ENCODE measurements at regions not wholly inside any gene's neighbourhood (a gene's known extent, or its start where the extent isn't known, plus 50 kb on each side); places are given as distances from the start of the nearest gene placed in this dataset.
"Not testable (repeated sequence)": the region's sequence is repeated elsewhere in the genome, so short reads cannot be mapped to it uniquely, and the experiment has no call there.

DNA sequence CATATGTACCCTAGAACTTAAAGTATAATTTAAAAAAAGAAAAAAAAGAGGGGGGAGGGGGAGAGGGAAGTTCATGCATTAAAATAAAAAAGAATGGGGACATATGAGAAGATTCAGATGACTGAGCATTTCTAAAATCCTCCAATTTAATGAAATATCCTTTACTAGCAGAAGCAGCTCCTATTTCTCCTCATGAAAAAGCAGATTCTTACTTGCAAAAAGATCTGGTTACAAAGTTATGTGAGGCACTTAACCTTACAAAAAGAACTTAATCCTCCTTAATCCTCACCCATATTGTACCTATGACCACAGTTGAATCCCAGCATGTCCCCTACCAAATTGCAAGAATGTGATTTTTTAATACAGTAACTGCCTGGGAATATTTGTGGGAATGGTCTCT is 298.5 kb downstream of the SRGAP2C start:
- Histone ChIP-seq H3K4me3 (ENCODE audit: low read depth, low read length) (no peak overlapping the region), H3K36me3 (ENCODE audit: control insufficient read depth, insufficient read depth, low read length) (no peaks in the 10 kb centered on the region), H3K27me3 (ENCODE audit: control insufficient read depth, insufficient read depth, low read length) (no peaks in the 10 kb centered on the region)
- no peak for DNase-seq (ENCODE audit: low read depth)
- TF ChIP-seq, protein P1, sequence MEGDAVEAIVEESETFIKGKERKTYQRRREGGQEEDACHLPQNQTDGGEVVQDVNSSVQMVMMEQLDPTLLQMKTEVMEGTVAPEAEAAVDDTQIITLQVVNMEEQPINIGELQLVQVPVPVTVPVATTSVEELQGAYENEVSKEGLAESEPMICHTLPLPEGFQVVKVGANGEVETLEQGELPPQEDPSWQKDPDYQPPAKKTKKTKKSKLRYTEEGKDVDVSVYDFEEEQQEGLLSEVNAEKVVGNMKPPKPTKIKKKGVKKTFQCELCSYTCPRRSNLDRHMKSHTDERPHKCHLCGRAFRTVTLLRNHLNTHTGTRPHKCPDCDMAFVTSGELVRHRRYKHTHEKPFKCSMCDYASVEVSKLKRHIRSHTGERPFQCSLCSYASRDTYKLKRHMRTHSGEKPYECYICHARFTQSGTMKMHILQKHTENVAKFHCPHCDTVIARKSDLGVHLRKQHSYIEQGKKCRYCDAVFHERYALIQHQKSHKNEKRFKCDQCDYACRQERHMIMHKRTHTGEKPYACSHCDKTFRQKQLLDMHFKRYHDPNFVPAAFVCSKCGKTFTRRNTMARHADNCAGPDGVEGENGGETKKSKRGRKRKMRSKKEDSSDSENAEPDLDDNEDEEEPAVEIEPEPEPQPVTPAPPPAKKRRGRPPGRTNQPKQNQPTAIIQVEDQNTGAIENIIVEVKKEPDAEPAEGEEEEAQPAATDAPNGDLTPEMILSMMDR (IDR thresholded peaks at IDR 0.05; ENCODE audit: insufficient read depth, low read length, poor library complexity, severe bottlenecking) = no peak

DNA sequence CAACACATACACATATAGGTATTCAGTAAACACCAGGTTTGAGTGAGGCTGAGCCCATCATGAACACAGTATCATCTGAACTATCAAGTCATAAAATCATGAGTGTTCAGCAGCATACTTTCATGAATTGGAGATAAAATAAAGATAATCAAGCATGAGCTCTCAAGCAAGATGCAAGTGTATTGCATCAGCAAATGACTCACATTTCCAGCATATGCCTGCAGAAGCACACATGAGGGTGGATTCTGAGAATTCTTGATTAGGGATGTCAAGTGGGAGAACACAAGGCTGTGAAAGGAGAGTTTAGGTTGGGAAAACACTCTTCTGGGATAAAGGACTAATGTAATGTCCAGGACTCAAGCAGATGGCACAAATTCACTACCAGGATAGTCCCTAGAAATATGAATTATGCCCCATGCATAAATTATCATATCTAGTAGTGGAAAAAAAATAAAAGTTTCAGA is 299.2 kb downstream of the SRGAP2C start:
- Histone ChIP-seq H3K27me3 (ENCODE audit: control insufficient read depth, insufficient read depth, low read length) (no peaks in the 10 kb centered on the region), H3K36me3 (ENCODE audit: control insufficient read depth, insufficient read depth, low read length) (no peaks in the 10 kb centered on the region), H3K4me3 (ENCODE audit: low read depth, low read length) (no peak overlapping the region)
- TF ChIP-seq, protein P1 (IDR thresholded peaks at IDR 0.05; ENCODE audit: insufficient read depth, low read length, poor library complexity, severe bottlenecking) = no peak
- DNase-seq (ENCODE audit: low read depth) = peak; percentile 66

DNA sequence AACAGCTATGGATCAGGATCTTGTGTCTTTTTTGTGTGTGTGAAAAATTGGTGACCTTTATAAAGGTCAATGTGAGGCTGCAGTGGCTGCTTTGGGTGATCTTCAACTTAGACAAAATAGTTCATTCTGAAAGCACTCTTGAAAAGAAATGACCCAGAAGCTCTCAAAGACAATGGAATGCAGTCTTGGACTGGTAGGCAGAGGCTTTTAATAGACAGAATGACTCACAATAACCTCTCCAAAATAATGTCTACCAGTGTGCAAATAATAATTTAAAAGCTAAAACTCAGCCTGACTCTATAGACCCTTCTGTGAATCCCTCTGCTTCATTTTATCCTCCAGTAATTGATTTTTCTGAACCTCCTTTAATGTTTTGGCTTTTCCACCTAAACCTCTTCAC is 310.0 kb downstream of the SRGAP2C start:
- not testable (repeated sequence) for H3K36me3 ChIP-seq (ENCODE audit: control insufficient read depth, insufficient read depth, low read length); H3K27me3 ChIP-seq (ENCODE audit: control insufficient read depth, insufficient read depth, low read length); DNase-seq (ENCODE audit: low read depth); H3K4me3 ChIP-seq (ENCODE audit: low read depth, low read length)

DNA sequence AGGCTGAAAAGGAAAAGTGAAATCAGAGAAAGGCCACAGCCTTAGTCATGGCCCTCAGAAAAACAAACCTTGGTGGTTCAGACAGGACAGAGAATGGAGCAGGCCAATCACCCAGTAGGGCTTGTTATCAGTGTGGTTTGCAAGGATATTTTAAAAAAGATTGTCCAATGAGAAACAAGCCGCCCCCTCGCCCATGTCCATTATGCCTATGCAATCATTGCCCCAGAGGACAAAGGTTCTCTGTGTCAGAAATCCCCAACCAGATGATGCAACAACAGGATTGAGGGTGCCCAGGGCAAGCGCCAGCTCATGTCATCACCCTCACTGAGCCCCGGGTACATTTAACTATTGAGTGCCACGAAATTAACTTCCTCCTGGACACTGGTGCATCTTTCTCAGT is 326.7 kb downstream of the SRGAP2C start:
- not testable (repeated sequence) for H3K4me3 ChIP-seq (ENCODE audit: low read depth, low read length)

DNA sequence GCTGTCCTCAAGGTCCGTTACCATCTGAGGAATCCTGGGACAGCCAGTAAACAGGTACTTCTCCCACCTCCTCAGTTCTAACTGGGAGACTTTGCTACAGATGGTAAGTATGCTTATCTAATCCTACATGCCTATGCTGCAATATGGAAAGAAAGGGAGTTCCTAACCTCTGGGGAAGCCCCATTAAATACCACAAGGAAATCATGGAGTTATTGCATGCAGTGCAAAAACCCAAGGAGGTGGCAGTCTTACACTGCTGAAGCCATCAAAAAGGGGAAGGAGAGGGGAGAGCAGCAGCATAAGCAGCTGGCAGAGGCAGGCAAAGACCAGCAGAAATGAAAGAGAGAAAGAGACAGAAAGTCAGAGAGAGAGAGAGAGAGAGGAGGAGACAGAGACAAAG is 327.1 kb downstream of the SRGAP2C start:
- DNase-seq (ENCODE audit: low read depth); H3K27me3 ChIP-seq (ENCODE audit: control insufficient read depth, insufficient read depth, low read length); H3K36me3 ChIP-seq (ENCODE audit: control insufficient read depth, insufficient read depth, low read length); H3K4me3 ChIP-seq (ENCODE audit: low read depth, low read length): not testable (repeated sequence)

More for the DNA sequence above, 326.7 kb downstream of the SRGAP2C start:
- not testable (repeated sequence) for H3K27me3 ChIP-seq (ENCODE audit: control insufficient read depth, insufficient read depth, low read length); DNase-seq (ENCODE audit: low read depth); H3K36me3 ChIP-seq (ENCODE audit: control insufficient read depth, insufficient read depth, low read length)

DNA sequence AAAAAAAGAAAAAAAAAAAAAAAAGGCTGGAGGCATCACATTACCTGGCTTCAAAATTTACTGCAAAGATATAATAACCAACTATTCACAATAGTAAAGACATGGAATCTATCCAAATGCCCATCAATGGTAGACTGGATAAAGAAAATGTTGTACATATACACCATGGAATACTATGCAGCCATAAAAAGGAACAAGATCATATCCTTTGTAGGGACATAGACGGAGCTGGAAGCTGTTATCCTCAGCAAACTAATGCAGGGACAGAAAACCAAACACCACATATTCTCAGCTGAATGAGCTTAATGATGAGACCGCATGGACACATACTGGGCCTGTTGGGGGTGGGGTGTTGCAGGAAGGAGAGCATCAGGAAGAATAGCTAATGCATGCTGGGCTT is 330.5 kb downstream of the SRGAP2C start:
- DNase-seq (ENCODE audit: low read depth) = no peak
- no peak overlapping the region for H3K4me3 ChIP-seq (ENCODE audit: low read depth, low read length)
- H3K36me3 ChIP-seq (ENCODE audit: control insufficient read depth, insufficient read depth, low read length) = no peaks in the 10 kb centered on the region
- H3K27me3 ChIP-seq (ENCODE audit: control insufficient read depth, insufficient read depth, low read length) = no peaks in the 10 kb centered on the region
- TF ChIP-seq, protein P1 (IDR thresholded peaks at IDR 0.05; ENCODE audit: insufficient read depth, low read length, poor library complexity, severe bottlenecking) = no peak

DNA sequence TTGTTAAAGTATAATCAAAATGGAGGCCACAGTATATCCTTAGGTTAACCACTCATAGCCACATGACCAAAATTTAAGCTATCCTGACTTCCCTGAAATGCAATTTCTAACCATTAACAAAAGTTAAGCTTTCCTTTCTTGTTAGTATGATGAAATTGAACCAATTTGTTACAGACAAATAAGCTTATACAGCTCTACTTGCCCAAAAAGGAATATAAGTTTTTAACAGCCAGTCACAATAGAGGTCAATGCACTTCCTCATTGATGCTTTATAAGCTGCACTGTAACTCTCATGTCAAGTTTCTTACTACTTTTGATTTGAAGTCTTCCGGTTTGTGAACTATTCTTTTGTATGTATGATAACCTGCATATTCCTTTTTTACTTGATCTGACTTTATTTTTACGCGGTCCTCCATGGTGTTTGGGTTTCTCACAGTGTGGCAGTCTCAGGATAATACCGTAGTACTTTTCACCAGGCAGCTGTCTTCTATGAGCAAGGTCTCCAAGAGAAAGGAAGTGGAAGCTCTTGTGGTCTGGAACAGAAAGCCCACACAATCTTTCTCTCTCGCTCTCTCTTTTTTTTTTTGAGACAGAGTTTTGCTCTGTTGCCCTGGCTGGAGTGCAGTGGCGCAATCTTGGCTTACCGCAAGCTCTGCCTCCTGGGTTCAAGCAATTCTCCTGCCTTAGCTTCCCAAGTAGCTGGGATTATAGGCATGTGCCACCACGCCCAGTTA is 331.6 kb downstream of the SRGAP2C start:
- H3K36me3 ChIP-seq (ENCODE audit: control insufficient read depth, insufficient read depth, low read length) = no peaks in the 10 kb centered on the region
- TF ChIP-seq, protein P1 (IDR thresholded peaks at IDR 0.05; ENCODE audit: insufficient read depth, low read length, poor library complexity, severe bottlenecking) = no peak
- DNase-seq (ENCODE audit: low read depth) = no peak
- H3K27me3 ChIP-seq (ENCODE audit: control insufficient read depth, insufficient read depth, low read length) = no peaks in the 10 kb centered on the region
- H3K4me3 ChIP-seq (ENCODE audit: low read depth, low read length) = no peak overlapping the region

Measured in kidney epithelial cell (primary cell).